UCSD-AML1 (cell line): ENCODE measurements at regions not wholly inside any gene's neighbourhood (a gene's known extent, or its start where the extent isn't known, plus 50 kb on each side); places are given as distances from the start of the nearest gene placed in this dataset.
"Not testable (repeated sequence)": the region's sequence is repeated elsewhere in the genome, so short reads cannot be mapped to it uniquely, and the experiment has no call there.

Source experiments
- DNase-seq: peaks from one replicate; lab custom pipeline; 2025; ENCODE audit not compliant: unreplicated experiment; lab: John Stamatoyannopoulos, UW

DNA sequence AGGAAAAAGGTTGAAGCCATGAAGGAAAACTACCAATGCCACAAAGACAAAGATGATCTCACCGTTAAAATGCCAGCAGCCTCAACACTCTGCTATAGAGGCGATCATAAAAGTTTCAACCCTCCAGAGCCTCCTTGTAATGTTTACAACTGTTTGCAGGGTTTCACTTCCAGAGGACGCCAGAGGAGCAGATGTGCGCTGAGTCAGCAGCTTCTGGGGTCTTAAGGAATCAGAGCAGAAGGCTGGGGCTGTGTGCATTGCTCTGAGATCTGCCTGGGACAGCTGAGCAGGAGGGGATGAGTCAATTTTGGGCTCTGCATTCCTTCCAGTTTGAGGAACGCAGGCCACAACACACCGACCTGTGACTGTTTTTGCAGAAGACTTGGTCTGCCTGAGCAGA lies 98.3 kb downstream of the TMEM130 start:
- no peak for DNase-seq

DNA sequence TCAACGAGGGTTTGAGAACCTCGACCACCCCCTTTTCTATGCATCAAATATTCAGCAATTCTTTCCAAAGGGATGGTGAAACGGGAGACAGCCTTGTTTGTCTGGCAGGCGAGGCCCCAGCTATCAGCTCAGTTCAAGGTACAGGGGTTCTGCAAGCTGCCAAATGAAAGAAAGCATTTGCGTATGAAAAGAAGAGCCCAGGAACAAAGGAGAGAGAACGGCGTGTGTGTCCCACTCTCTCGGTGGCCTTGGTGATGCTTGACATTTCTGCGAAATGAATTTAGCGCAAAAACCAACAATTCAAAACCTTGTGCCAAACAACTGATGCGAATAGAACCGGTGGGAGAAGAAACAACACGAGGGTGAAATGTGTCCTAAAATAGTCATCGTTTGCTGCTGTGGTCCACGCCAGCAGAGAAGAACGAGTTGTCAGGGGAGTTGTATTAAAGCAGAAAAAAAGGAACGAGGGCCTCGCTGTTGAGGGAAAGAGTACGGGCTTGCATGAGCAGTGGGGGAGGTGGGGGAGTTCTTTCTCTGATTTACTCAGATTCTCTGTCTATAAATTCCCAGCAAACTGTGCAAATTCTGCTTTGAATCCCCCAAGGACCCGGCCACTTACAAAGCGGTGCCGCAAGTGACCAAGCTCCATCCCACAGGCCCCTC lies 97.7 kb downstream of the TMEM130 start:
- no peak for DNase-seq

DNA sequence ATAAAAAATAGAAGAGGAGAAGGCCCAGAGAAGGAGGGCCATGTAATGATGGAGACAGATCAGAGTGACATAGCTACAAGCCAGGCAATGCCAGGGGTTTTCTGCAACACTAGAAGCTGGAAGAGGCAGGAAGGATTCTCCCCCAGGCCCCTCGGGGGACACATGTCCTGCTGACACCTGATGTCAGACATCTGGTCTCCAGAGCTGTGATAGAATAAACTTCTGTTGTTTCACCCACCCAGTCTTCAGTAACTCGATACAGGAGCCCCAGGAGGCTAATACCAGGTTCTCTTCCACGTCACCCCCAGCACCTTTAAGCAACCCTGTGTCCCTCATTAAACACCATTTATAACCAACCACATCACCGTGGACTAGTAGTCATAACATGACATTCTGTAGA lies 94.9 kb downstream of the TMEM130 start:
- no peak for DNase-seq

DNA sequence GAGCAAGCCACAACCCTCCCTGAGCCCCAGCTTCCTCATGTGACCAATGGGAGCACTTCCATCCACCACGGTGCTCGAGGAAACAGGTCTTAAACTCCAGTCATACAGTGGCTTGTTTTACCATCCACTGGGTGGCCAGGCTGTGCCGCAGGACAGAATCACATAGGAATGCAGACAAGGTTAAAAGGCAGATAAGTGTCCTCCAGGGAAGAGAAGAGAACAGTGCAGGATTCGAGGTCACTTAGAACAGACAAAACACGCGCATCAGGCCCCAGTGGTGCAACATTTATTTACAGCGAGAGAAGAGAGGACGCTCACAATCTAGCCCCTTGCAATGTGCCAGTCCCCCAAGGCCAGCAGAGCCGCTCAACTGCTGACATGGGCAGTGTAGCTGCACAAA lies 92.8 kb downstream of the TMEM130 start:
- DNase-seq, result no peak

DNA sequence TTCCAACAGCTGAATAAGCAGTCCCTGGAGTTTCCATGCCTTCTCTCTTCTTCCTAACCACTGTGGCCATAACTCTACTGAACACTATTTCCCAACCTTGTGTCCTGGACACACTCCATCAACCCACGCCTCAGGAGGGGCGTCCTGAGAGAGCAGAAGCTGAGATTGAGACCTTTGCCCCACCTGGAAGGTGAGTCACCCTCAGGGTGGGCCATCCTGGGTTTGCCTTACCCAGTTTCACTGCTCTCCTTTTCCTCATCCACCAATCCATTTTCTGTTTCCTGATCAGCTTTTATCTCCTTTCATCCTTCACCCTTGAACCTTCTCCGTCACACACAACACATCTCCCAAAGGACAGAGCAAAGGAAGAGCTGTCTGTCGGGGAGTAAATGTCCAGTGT lies 91.4 kb downstream of the TMEM130 start:
- DNase-seq, result no peak

DNA sequence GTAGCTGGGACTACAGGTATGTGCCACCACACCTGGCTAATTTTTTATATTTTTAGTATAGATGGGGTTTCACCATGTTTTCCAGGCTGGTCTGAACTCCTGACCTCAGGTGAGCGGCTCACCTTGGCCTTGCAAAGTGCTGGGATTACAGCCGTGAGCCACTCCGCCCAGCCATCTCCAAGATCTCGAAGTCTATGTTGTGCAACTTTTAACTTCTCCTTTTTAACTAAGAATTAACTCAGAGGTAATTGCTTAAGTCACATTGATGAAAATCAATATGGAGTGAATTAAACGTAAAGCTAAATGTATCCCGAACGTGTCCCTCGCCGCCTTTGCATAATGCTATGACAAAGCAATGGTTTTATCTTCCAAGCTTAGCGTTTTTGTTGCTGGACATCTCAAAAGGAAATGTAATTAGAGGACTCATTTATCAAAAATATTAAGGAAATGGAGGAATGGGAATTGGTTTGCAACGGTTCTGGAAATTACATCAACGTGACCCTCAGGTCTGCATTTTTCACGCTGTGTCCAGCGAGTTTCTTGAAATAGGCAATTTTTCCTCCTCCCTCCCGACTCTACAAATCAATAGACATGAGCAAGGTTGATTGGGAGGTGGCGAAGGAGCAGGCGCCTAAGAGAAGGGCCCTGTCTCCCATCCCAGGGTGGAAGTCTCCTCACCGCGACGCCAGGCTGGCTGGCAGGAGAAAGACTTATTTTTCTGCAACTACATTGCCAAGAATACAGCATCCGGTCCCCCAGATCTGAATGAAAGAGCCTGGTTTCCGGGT lies 89.8 kb downstream of the TMEM130 start:
- no peak for DNase-seq

DNA sequence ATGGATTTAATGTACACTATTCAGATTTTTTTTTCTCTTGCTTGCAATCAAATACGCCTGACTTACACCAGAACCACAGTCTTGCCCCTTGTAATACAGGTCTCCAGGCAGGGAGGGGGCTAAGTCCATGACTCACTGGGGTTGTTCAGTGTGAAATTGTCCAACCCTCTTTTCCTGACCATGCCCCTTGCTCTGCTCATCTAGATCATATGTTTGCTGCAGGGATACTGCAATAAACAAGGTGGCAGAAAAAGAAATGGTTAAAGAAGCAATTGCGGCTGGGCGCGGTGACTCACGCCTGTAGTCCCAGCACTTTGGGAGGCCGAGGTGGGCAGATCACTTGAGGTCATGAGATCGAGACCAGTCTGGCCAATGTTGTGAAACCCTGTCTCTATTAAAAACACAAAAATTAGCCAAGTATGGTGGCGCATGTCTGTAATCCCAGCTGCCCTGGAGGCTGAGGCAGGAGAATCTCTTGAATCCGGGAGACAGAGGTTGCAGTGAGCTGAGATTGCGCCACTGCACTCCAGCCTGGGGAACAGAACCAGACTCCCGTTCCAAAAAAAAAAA lies 85.5 kb downstream of the TMEM130 start:
- no peak for DNase-seq

DNA sequence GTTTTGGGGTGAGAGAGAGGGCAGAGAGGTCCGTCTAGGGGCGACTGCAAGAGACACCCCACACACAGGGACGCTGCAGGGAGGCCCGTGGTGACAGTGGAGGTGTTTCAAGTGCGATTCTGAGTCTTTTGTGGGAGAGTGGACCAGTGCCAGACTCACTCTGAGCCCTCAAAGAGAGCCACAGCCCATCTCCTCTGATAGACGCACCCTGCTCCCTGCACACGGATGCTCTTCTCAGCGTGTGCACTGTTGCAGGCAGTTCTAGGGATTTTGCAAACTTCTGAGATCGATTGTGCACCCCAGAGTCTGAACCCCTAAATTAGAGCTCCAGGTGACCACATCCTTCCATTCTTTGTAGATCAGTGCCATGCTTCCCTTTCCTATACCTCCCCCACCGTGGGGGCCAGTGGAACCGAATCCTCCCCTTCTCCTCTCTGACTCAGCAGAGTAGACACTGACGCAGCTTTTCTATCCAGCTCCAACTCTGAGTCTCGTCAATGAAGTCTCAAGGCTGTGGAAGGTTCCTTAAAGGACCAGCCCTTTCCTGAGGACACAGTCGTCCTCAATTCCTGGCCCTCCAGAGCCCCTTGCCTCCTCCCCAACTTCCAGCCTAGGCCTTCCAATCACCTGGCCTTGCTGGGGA lies 83.8 kb downstream of the TMEM130 start:
- peak; percentile 7 for DNase-seq

DNA sequence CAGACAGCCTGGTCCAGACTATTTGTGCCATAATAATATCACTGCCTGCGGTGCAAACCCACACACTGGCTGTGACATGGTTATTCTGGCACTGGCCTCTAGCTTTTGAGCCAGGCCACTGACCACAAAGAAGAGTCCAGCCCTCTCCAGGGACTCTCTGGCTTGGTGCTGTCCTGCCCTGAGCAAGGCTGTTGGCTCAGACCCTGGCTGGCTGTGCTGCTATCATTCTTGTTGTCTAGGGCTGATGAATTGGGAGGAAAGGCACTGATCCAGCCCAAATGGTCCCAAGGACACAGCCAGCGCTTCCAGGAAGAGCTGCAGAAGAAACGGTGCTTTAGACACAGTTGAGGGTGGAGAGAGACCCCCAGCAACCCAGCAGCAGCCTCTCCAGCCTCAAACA lies 80.8 kb downstream of the TMEM130 start:
- no peak for DNase-seq

DNA sequence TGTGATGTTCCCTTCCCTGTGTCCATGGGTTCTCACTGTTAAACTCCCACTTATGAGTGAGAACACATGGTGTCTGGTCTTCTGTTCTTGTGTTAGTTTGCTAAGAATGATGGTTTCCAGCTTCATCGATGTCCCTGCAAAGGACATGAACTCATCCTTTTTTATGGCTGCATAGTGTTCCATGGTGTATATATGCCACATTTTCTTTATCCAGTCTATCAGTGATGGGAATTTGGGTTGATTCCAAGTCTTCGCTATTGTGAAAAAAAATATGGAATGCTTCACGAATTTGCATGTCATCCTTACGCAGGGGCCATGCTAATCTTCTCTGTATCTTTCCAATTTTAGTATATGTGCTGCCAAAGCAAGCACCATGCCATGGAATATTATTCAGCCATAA lies 75.4 kb downstream of the TMEM130 start:
- DNase-seq, result not testable (repeated sequence)

DNA sequence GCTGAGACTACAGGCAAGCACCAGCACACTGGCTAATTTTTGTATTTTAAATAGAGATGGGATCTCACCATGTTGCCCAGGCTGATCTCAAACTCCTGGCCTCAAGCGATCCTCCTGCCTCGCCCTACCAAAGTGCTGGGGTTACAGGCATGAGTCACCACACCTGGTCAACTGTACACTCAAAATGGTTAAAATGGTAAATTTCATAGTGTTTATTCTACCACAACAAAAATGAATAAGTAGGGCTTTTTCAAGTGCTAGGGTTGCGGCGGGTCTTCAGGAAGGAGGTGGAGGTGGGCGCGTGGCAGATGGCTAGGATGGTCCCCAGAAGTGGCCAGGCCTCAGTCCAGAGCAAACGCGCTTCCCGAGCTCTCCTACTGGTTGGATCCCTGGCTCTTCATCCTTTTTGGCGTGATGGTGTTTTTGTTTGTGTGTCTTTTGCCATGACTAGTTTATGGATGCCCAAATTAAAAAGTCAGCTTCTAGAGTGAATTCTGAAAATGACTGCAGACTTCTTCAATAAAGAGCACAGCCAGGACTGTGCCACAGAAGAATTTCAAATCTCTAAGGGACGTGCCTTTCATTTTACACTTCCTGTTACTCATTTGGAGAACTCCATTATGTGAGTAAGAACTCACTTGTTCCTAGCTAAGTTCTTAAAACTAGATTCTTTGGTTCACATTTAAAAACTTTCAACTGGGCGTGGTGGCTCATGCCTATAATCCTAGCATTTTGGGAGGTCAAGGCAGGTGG lies 73.9 kb downstream of the TMEM130 start:
- DNase-seq, result no peak
